ENCODE measurements at regions not wholly inside any gene's neighbourhood (a gene's known extent, or its start where the extent isn't known, plus 50 kb on each side); places are given as distances from the start of the nearest gene placed in this dataset.

DNA sequence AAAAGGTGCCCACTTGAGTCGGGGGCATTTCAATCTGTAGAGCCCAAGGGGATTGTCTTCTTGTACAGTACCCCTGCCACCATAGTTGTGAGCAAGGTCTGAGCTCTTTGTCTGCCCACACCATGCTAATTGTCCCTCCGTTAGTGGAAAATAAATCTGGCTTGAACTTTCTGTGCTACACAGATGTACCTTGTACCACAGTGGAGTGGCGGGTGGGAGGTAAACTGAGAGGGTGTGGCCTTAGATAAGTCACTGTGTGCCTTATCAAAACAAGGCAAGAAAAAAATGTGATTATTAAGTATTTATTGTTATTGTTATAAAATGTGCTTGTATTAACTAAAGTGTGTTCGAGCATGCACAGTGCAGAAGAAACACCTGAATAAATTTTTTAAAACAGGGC lies 242.9 kb upstream of the C2CD4B start:
- Histone ChIP-seq H3K9ac (ENCODE audit: low read length) (no peak overlapping the region), H3K4me2 (ENCODE audit: low read length) (no peak overlapping the region), H3K79me2 (ENCODE audit: insufficient read depth, low read length) (no peaks in the 10 kb centered on the region), H4K20me1 (ENCODE audit: insufficient read depth, low read length) (peaks cover 26% of the 10 kb centered on the region), H3K36me3 (ENCODE audit: insufficient read depth, low read length) (no peaks in the 10 kb centered on the region), H3K9me3 (ENCODE audit: insufficient read depth, low read depth, low read length) (no peaks in the 10 kb centered on the region), H3K4me3 (ENCODE audit: insufficient read depth, low read depth, low read length) (no peak overlapping the region), H2AFZ (ENCODE audit: low read depth, low read length) (no peak overlapping the region), H3K4me1 (ENCODE audit: insufficient read depth, low read length) (peaks cover 5% of the 10 kb centered on the region), H3K27me3 (ENCODE audit: insufficient read depth, low read length) (no peaks in the 10 kb centered on the region), H3K27ac (ENCODE audit: low read depth, low read length) (no peak overlapping the region)
- DNase-seq (ENCODE audit: low read depth) (no peak), FAIRE-seq (no peak)
- Mint-ChIP-seq H3K27me3 (ENCODE audit: low read depth, unreplicated experiment) (no peaks in the 10 kb centered on the region), H3K9me3 (ENCODE audit: unreplicated experiment) (no peaks in the 10 kb centered on the region), H3K27ac (ENCODE audit: unreplicated experiment) (no peak overlapping the region), H3K36me3 (ENCODE audit: low read depth, unreplicated experiment) (peaks cover 12% of the 10 kb centered on the region), H3K4me1 (ENCODE audit: low read depth, unreplicated experiment) (peaks cover 9% of the 10 kb centered on the region), H3K4me3 (ENCODE audit: unreplicated experiment) (no peak overlapping the region)
- TF ChIP-seq CTCF (IDR thresholded peaks at IDR 0.05; ENCODE audit: insufficient read depth, low read depth, low read length) (no peak), EZH2 (IDR thresholded peaks at IDR 0.05; ENCODE audit: insufficient read depth, low read length) (no peak)

DNA sequence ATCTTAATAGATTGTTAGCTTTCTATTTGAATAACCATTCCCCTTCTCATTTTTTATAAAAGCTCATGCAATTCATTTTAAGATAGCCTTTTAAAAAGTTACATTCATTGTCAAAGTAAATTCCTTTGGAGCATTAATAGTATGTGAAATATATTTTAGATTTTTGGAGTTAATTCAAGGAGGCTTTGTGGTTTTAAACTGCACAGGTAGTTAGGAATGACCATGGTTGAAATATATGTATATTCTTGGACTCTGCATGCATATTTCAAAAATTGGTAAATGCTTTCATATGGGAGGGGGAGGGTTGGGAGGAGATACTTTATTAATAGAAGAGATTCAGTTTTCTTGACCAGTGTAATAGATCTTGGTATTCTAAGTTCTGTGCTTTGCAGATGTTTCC lies 244.4 kb upstream of the C2CD4B start:
- FAIRE-seq (no peak), DNase-seq (ENCODE audit: low read depth) (no peak)
- Histone ChIP-seq H3K4me2 (ENCODE audit: low read length) (no peak overlapping the region), H3K9ac (ENCODE audit: low read length) (no peak overlapping the region), H3K9me3 (ENCODE audit: insufficient read depth, low read depth, low read length) (no peaks in the 10 kb centered on the region), H4K20me1 (ENCODE audit: insufficient read depth, low read length) (peaks cover 30% of the 10 kb centered on the region), H3K4me1 (ENCODE audit: insufficient read depth, low read length) (no peaks in the 10 kb centered on the region), H3K79me2 (ENCODE audit: insufficient read depth, low read length) (no peaks in the 10 kb centered on the region), H3K36me3 (ENCODE audit: insufficient read depth, low read length) (no peaks in the 10 kb centered on the region), H3K27me3 (ENCODE audit: insufficient read depth, low read length) (no peaks in the 10 kb centered on the region), H2AFZ (ENCODE audit: low read depth, low read length) (no peak overlapping the region), H3K4me3 (ENCODE audit: insufficient read depth, low read depth, low read length) (no peak overlapping the region), H3K27ac (ENCODE audit: low read depth, low read length) (no peak overlapping the region)
- Mint-ChIP-seq H3K4me1 (ENCODE audit: low read depth, unreplicated experiment) (no peaks in the 10 kb centered on the region), H3K27ac (ENCODE audit: unreplicated experiment) (no peak overlapping the region), H3K4me3 (ENCODE audit: unreplicated experiment) (no peak overlapping the region), H3K9me3 (ENCODE audit: unreplicated experiment) (no peaks in the 10 kb centered on the region), H3K36me3 (ENCODE audit: low read depth, unreplicated experiment) (peaks cover 8% of the 10 kb centered on the region), H3K27me3 (ENCODE audit: low read depth, unreplicated experiment) (no peaks in the 10 kb centered on the region)
- no peak for TF ChIP-seq EZH2 (IDR thresholded peaks at IDR 0.05; ENCODE audit: insufficient read depth, low read length)
- TF ChIP-seq CTCF (IDR thresholded peaks at IDR 0.05; ENCODE audit: insufficient read depth, low read depth, low read length), result no peak

DNA sequence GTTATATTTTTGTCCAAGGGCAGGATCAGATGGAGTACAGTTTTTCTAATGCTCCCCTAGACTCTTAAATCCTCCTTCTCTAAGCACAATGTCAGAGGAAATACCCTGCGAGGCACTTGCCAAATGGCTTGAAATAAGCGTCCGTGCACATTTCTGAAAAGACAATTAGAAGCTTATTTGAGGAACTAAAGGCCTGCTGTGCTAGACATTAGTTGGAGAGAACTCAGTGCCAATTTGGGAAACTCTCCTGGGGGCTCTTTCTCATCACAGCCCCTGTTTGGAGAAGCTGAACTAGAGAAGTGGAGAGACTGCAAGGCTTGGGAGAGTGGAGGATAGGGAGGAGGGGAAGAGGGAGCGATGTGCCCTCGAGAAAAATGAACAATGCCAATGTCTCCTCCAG lies 247.6 kb upstream of the C2CD4B start:
- peaks cover 10% of the 10 kb centered on the region for H3K4me1 Mint-ChIP-seq (ENCODE audit: low read depth, unreplicated experiment)
- TF ChIP-seq CTCF (IDR thresholded peaks at IDR 0.05; ENCODE audit: insufficient read depth, low read depth, low read length) (no peak), EZH2 (IDR thresholded peaks at IDR 0.05; ENCODE audit: insufficient read depth, low read length) (no peak)
- no peaks in the 10 kb centered on the region for H3K79me2 ChIP-seq (ENCODE audit: insufficient read depth, low read length)
- peaks cover 28% of the 10 kb centered on the region for H4K20me1 ChIP-seq (ENCODE audit: insufficient read depth, low read length)
- no peak overlapping the region for H3K4me2 ChIP-seq (ENCODE audit: low read length)
- no peak for DNase-seq (ENCODE audit: low read depth)
- H3K36me3 ChIP-seq (ENCODE audit: insufficient read depth, low read length), result no peaks in the 10 kb centered on the region
- H3K4me1 ChIP-seq (ENCODE audit: insufficient read depth, low read length), result peaks cover 9% of the 10 kb centered on the region
- no peaks in the 10 kb centered on the region for H3K27me3 ChIP-seq (ENCODE audit: insufficient read depth, low read length)
- no peaks in the 10 kb centered on the region for H3K9me3 Mint-ChIP-seq (ENCODE audit: unreplicated experiment)
- no peak overlapping the region for H3K9ac ChIP-seq (ENCODE audit: low read length)
- FAIRE-seq, result no peak
- no peak overlapping the region for H2AFZ ChIP-seq (ENCODE audit: low read depth, low read length)
- H3K4me3 Mint-ChIP-seq (ENCODE audit: unreplicated experiment), result no peak overlapping the region
- no peaks in the 10 kb centered on the region for H3K9me3 ChIP-seq (ENCODE audit: insufficient read depth, low read depth, low read length)
- peaks cover 6% of the 10 kb centered on the region for H3K36me3 Mint-ChIP-seq (ENCODE audit: low read depth, unreplicated experiment)
- H3K4me3 ChIP-seq (ENCODE audit: insufficient read depth, low read depth, low read length), result no peak overlapping the region
- no peak overlapping the region for H3K27ac Mint-ChIP-seq (ENCODE audit: unreplicated experiment)
- no peak overlapping the region for H3K27ac ChIP-seq (ENCODE audit: low read depth, low read length)
- no peaks in the 10 kb centered on the region for H3K27me3 Mint-ChIP-seq (ENCODE audit: low read depth, unreplicated experiment)
